Mesothelial cell of epicardium (in vitro differentiated cells): ENCODE measurements at regions not wholly inside any gene's neighbourhood (a gene's known extent, or its start where the extent isn't known, plus 50 kb on each side); places are given as distances from the start of the nearest gene placed in this dataset.

ENCODE experiments used
- DNase-seq, 2 experiments: peaks; one replicate each; pipeline ENCODE4 v3.0.0; 2021; ENCODE audit warnings: low spot score in 2 of 2; ENCODE audit not compliant: unreplicated experiment in 2 of 2
- H3K27ac Mint-ChIP-seq: 2 replicates; pipeline ENCODE4 v1.8.0; 2021; ENCODE audit warnings: mixed read lengths
- H3K27me3 Mint-ChIP-seq: 2 replicates; pipeline ENCODE4 v1.8.0; 2021; ENCODE audit warnings: low read depth, mixed read lengths
- H3K36me3 Mint-ChIP-seq: 2 replicates; pipeline ENCODE4 v1.8.0; 2021; ENCODE audit warnings: mixed read lengths
- H3K4me1 Mint-ChIP-seq: 2 replicates; pipeline ENCODE4 v1.8.0; 2021; ENCODE audit warnings: mixed read lengths
- H3K4me3 Mint-ChIP-seq: 2 replicates; pipeline ENCODE4 v1.8.0; 2021; ENCODE audit warnings: mild to moderate bottlenecking, moderate library complexity, mixed read lengths
- H3K9me3 Mint-ChIP-seq: 2 replicates; pipeline ENCODE4 v1.8.0; 2021; ENCODE audit warnings: mixed read lengths
- CTCF ChIP-seq: fragments of 200-600 bp; sonication (generic); IDR thresholded peaks from one replicate; pipeline ENCODE4 v1.5.0; 2021; ENCODE audit warnings: antibody characterized with exemption; ENCODE audit not compliant: unreplicated experiment

GRCh38 chr6:12584631-12585405, 131.7 kb upstream of the PHACTR1 start:
- no peaks in the 10 kb centered on the region for H3K36me3 Mint-ChIP-seq

GRCh38 chr6:12585497-12585958, 131.0 kb upstream of the PHACTR1 start:
- DNase-seq, result no peak
- no peaks in the 10 kb centered on the region for H3K27me3 Mint-ChIP-seq
- H3K9me3 Mint-ChIP-seq, result no peaks in the 10 kb centered on the region
- peak overlapping the region; percentile 67 for H3K27ac Mint-ChIP-seq
- no peak overlapping the region for H3K4me3 Mint-ChIP-seq
- H3K36me3 Mint-ChIP-seq, result no peaks in the 10 kb centered on the region
- peaks cover 14% of the 10 kb centered on the region for H3K4me1 Mint-ChIP-seq
- no peak for TF ChIP-seq CTCF

More at GRCh38 chr6:12584631-12585405, 131.7 kb upstream of the PHACTR1 start:
- no peak for DNase-seq
- no peak for TF ChIP-seq CTCF
- Mint-ChIP-seq H3K4me1 (peaks cover 14% of the 10 kb centered on the region), H3K27ac (peak overlapping the region; percentile 67), H3K9me3 (no peaks in the 10 kb centered on the region), H3K4me3 (no peak overlapping the region), H3K27me3 (no peaks in the 10 kb centered on the region)

- no peak for TF ChIP-seq CTCF
- no peaks in the 10 kb centered on the region for H3K9me3 Mint-ChIP-seq
- no peaks in the 10 kb centered on the region for H3K27me3 Mint-ChIP-seq
Observed at GRCh38 chr6:12586721-12587480, 129.7 kb upstream of the PHACTR1 start.

DNA sequence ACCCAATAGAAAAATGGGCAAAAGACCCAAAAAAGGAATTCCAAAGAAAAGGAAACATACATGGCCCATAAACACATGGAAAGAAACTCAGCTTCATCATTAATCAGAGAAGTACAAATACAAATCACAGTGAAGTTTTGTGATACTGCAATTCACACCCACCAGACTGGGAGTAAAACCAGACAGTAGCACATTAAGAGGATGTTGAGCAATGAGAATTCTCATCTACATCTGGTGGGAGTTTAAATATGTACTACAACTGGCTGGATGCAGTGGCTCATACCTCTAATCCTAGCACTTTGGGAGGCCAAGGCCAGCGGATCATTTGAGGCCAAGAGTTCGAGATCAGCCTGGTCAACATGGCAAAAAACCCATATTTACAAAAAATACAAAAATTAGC, 125.7 kb upstream of the PHACTR1 start:
- Mint-ChIP-seq H3K9me3 (no peaks in the 10 kb centered on the region), H3K4me3 (no peak overlapping the region), H3K27ac (no peak overlapping the region), H3K4me1 (peaks cover 25% of the 10 kb centered on the region), H3K27me3 (no peaks in the 10 kb centered on the region), H3K36me3 (no peaks in the 10 kb centered on the region)
- DNase-seq, result no peak
- no peak for TF ChIP-seq CTCF

More at GRCh38 chr6:12586721-12587480, 129.7 kb upstream of the PHACTR1 start:
- Mint-ChIP-seq H3K27ac (no peak overlapping the region), H3K36me3 (no peaks in the 10 kb centered on the region), H3K4me1 (peaks cover 14% of the 10 kb centered on the region), H3K4me3 (no peak overlapping the region)
- no peak for DNase-seq

- Mint-ChIP-seq H3K27ac (no peak overlapping the region), H3K27me3 (no peaks in the 10 kb centered on the region), H3K4me1 (peaks cover 21% of the 10 kb centered on the region), H3K9me3 (no peaks in the 10 kb centered on the region), H3K4me3 (no peak overlapping the region), H3K36me3 (no peaks in the 10 kb centered on the region)
- no peak for DNase-seq
- no peak for TF ChIP-seq CTCF
Observed at GRCh38 chr6:12592634-12593033, 123.9 kb upstream of the PHACTR1 start.
